Liver (tissue), 8 donors: ENCODE measurements at regions not wholly inside any gene's neighbourhood (a gene's known extent, or its start where the extent isn't known, plus 50 kb on each side); places are given as distances from the start of the nearest gene placed in this dataset.

Source experiments
- DNase-seq: peaks from one replicate; pipeline ENCODE4 v3.0.0-alpha.2; 2017; ENCODE audit warnings: low spot score
- H3K27ac ChIP-seq, 2 donors: one replicate each; pipeline ENCODE4 v1.7.0; 2013; ENCODE audit warnings: inconsistent platforms in 2 of 2, low read length in 2 of 2, control low read depth in 1 of 2, low read depth in 1 of 2, mild to moderate bottlenecking in 1 of 2
- H3K27me3 ChIP-seq, 4 donors: one replicate each; pipeline versions ENCODE4 v1.6.1 to v1.7.0; 2013; ENCODE audit warnings: low read length in 3 of 4, inconsistent platforms in 1 of 4, mild to moderate bottlenecking in 1 of 4, moderate library complexity in 1 of 4; ENCODE audit not compliant: control insufficient read depth in 4 of 4, insufficient read depth in 4 of 4
- H3K36me3 ChIP-seq, 4 donors: one replicate each; pipeline versions ENCODE4 v1.6.1 to v1.7.0; 2013; ENCODE audit warnings: low read length in 3 of 4, mild to moderate bottlenecking in 3 of 4, low read depth in 1 of 4, moderate library complexity in 1 of 4; ENCODE audit not compliant: control insufficient read depth in 4 of 4, insufficient read depth in 3 of 4
- H3K4me1 ChIP-seq, 4 donors: one replicate each; pipeline versions ENCODE4 v1.6.1 to v1.7.0; 2013; ENCODE audit warnings: low read length in 3 of 4, mild to moderate bottlenecking in 3 of 4, moderate library complexity in 1 of 4; ENCODE audit not compliant: control insufficient read depth in 4 of 4, insufficient read depth in 4 of 4
- H3K4me3 ChIP-seq, 3 donors: one replicate each; pipeline versions ENCODE4 v1.6.1 to v1.7.0; 2013; ENCODE audit warnings: low read length in 3 of 3, control low read depth in 1 of 3, low read depth in 1 of 3, mild to moderate bottlenecking in 1 of 3
- H3K9ac ChIP-seq, 2 donors: one replicate each; pipeline ENCODE4 v1.7.0; 2013; ENCODE audit warnings: low read length in 2 of 2, mild to moderate bottlenecking in 2 of 2, moderate library complexity in 2 of 2, control low read depth in 1 of 2, low read depth in 1 of 2
- H3K9me3 ChIP-seq, 4 donors: one replicate each; pipeline versions ENCODE4 v1.6.1 to v1.7.0; 2013; ENCODE audit warnings: low read length in 3 of 4; ENCODE audit not compliant: control insufficient read depth in 4 of 4
- EGR1 ChIP-seq, 2 donors: IDR thresholded peaks; 2 replicates each; pipeline ENCODE4 v1.6.1; 2016 to 2018; ENCODE audit warnings: antibody characterized with exemption in 2 of 2, low read depth in 2 of 2
- FOXA1 ChIP-seq: IDR thresholded peaks from 2 replicates; pipeline ENCODE4 v1.6.1; 2016; ENCODE audit warnings: antibody characterized with exemption
- FOXA2 ChIP-seq: IDR thresholded peaks from 2 replicates; pipeline ENCODE4 v1.6.1; 2016; ENCODE audit warnings: antibody characterized with exemption
- GABPA ChIP-seq, 2 donors: IDR thresholded peaks in 1 of 2; conservative IDR thresholded peaks in 1 of 2; 2 replicates each; pipeline ENCODE4 v1.6.1; 2016; ENCODE audit warnings: antibody characterized with exemption in 2 of 2, mild to moderate bottlenecking in 1 of 2, moderate library complexity in 1 of 2
- HNF4A ChIP-seq, 2 donors: conservative IDR thresholded peaks; 2 replicates each; pipeline ENCODE4 v1.6.1; 2016; ENCODE audit warnings: antibody characterized with exemption in 2 of 2, mild to moderate bottlenecking in 2 of 2
- JUND ChIP-seq, 2 donors: IDR thresholded peaks; 2 replicates each; pipeline ENCODE4 v1.6.1; 2016; ENCODE audit warnings: antibody characterized with exemption in 2 of 2
- NR2F2 ChIP-seq: IDR thresholded peaks from 2 replicates; pipeline ENCODE4 v1.6.1; 2016; ENCODE audit warnings: antibody characterized with exemption
- RAD21 ChIP-seq, 2 donors: IDR thresholded peaks; 2 replicates each; pipeline ENCODE4 v1.6.1; 2016; ENCODE audit warnings: antibody characterized with exemption in 2 of 2, mild to moderate bottlenecking in 2 of 2
- RXRA ChIP-seq, 2 donors: IDR thresholded peaks; 2 replicates each; pipeline ENCODE4 v1.6.1; 2017 to 2018; ENCODE audit warnings: antibody characterized with exemption in 2 of 2, mild to moderate bottlenecking in 1 of 2
- SP1 ChIP-seq: IDR thresholded peaks from 2 replicates; pipeline ENCODE4 v1.6.1; 2018; ENCODE audit warnings: antibody characterized with exemption, mild to moderate bottlenecking
- TAF1 ChIP-seq: conservative IDR thresholded peaks from 2 replicates; pipeline ENCODE4 v1.6.1; 2016; ENCODE audit warnings: antibody characterized with exemption, mild to moderate bottlenecking
- YY1 ChIP-seq: IDR thresholded peaks from 2 replicates; pipeline ENCODE4 v1.6.1; 2016; ENCODE audit warnings: antibody characterized with exemption, mild to moderate bottlenecking
- WGBS: extraction: QIAGEN DNeasy Blood & Tissue Kit; methylation state at CpG from one replicate; pipeline ENCODE4 v1.1.7; 2013; 5-methylcytosine and 5-hydroxymethylcytosine counted together
- TF ChIP-seq, protein P1 (sequence below): IDR thresholded peaks from 2 replicates; pipeline ENCODE4 v1.6.1; 2016; ENCODE audit warnings: antibody characterized with exemption, mild to moderate bottlenecking
- TF ChIP-seq, protein P2 (sequence below): IDR thresholded peaks from 2 replicates; pipeline ENCODE4 v1.6.1; 2016; ENCODE audit warnings: antibody characterized with exemption
- TF ChIP-seq, protein P3 (sequence below): fragments of 150-350 bp; IDR thresholded peaks from 2 replicates; pipeline ENCODE4 v1.5.1; 2017; ENCODE audit warnings: improper control_type of control experiment, low read depth, low read length; ENCODE audit not compliant: missing input control
- TF ChIP-seq, protein P4 (sequence below): IDR thresholded peaks from 2 replicates; pipeline ENCODE4 v1.6.1; 2016; ENCODE audit warnings: antibody characterized with exemption
- TF ChIP-seq, protein P5 (sequence below): IDR thresholded peaks from 2 replicates; pipeline ENCODE4 v1.6.1; 2016; ENCODE audit warnings: antibody characterized with exemption
- donor health status: healthy.
- donor health status: healthy.
- donor health status: healthy.
- donor health status: healthy.
- donor health status: healthy.

DNA sequence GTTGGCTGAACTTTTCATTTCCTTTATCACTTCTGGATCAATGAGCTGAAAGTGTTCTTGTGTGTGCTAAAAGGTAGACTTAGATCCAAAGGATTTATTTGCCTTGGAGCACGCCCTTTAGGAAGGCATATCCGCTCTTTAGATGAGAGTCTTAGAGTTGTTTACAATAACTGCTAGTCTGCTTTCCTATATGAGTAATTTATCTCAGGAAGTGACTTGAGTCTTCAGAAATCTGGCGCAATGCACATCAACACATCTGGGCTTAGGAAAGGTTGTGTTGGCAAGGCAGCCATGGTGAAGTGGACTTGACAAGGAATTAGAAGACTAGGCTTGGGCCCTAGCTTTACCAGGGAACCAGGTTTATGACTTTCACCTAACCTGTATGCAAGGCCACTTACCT is 204.1 kb upstream of the PTGFR start (continued):
- TF ChIP-seq TAF1 (no peak), JUND (IDR thresholded peaks at IDR 0.05) (no peak)

DNA sequence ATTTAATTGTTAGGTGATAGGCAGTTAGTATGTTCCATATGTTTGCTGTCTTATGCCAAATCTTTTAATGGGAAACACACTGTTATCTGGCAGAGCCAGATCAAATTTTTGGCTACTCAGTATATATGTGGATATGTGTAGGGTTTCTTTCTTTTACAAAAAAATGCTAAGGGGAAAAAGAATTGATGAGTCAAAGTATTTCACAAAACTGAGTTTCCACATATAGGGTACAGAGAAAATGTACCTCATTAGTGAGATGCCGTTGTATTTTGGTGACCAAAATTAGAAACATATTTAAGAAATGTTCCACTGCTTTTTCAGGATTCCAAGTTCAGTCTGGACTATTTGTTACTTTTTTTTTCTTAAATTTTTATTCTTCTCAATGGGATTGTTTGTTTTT is 201.2 kb upstream of the PTGFR start:
- TF ChIP-seq HNF4A (conservative IDR thresholded peaks at IDR 0.05): no peak
- no peak for TF ChIP-seq FOXA1
- TF ChIP-seq, protein P1, sequence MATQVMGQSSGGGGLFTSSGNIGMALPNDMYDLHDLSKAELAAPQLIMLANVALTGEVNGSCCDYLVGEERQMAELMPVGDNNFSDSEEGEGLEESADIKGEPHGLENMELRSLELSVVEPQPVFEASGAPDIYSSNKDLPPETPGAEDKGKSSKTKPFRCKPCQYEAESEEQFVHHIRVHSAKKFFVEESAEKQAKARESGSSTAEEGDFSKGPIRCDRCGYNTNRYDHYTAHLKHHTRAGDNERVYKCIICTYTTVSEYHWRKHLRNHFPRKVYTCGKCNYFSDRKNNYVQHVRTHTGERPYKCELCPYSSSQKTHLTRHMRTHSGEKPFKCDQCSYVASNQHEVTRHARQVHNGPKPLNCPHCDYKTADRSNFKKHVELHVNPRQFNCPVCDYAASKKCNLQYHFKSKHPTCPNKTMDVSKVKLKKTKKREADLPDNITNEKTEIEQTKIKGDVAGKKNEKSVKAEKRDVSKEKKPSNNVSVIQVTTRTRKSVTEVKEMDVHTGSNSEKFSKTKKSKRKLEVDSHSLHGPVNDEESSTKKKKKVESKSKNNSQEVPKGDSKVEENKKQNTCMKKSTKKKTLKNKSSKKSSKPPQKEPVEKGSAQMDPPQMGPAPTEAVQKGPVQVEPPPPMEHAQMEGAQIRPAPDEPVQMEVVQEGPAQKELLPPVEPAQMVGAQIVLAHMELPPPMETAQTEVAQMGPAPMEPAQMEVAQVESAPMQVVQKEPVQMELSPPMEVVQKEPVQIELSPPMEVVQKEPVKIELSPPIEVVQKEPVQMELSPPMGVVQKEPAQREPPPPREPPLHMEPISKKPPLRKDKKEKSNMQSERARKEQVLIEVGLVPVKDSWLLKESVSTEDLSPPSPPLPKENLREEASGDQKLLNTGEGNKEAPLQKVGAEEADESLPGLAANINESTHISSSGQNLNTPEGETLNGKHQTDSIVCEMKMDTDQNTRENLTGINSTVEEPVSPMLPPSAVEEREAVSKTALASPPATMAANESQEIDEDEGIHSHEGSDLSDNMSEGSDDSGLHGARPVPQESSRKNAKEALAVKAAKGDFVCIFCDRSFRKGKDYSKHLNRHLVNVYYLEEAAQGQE: no peak
- no peak for TF ChIP-seq SP1
- no peak for TF ChIP-seq FOXA2
- TF ChIP-seq, protein P2, sequence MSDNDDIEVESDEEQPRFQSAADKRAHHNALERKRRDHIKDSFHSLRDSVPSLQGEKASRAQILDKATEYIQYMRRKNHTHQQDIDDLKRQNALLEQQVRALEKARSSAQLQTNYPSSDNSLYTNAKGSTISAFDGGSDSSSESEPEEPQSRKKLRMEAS: no peak
- TF ChIP-seq JUND (IDR thresholded peaks at IDR 0.05): no peak
- TF ChIP-seq NR2F2: no peak
- no peak for TF ChIP-seq GABPA (IDR thresholded peaks at IDR 0.05 in 1 of 2, conservative IDR thresholded peaks at IDR 0.05 in 1 of 2)
- WGBS: 93% methylated on average over 1 of the region's 1 CpG
- Histone ChIP-seq H3K4me3 (no peak overlapping the region), H3K4me1 (peaks cover 5 to 8% (median 6%) of the 10 kb centered on the region in 4 donors), H3K9me3 (no peaks in the 10 kb centered on the region), H3K36me3 (no peaks in the 10 kb centered on the region), H3K9ac (no peak overlapping the region), H3K27me3 (no peaks in the 10 kb centered on the region), H3K27ac (no peak overlapping the region)
- DNase-seq: no peak

DNA sequence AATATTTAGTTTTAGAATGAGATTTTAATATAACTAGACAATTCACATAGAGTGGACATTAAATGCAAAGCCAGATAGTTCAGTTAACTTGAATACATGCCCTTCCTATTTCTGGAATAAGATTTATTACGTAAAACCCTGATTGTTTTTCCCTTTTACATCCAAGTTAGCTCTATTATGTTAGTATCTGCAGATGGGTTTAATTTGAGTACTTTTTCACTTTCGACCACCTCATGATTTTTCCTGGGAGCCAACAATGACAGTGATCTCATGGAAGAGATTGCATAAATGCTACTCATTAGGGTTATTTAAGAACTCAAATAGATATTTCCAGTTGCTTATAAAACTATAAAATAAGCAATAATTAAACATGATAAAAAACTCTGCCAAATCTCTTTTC is 199.4 kb upstream of the PTGFR start:
- 92% methylated on average over 2 of the region's 2 CpGs for WGBS
- Histone ChIP-seq H3K27ac (no peak overlapping the region), H3K27me3 (no peaks in the 10 kb centered on the region), H3K4me1 (peaks cover 0 to 1% (median 0%) of the 10 kb centered on the region in 4 donors), H3K9ac (no peak overlapping the region), H3K4me3 (no peak overlapping the region), H3K36me3 (no peaks in the 10 kb centered on the region), H3K9me3 (no peaks in the 10 kb centered on the region)
- no peak for TF ChIP-seq FOXA2
- TF ChIP-seq, protein P3, sequence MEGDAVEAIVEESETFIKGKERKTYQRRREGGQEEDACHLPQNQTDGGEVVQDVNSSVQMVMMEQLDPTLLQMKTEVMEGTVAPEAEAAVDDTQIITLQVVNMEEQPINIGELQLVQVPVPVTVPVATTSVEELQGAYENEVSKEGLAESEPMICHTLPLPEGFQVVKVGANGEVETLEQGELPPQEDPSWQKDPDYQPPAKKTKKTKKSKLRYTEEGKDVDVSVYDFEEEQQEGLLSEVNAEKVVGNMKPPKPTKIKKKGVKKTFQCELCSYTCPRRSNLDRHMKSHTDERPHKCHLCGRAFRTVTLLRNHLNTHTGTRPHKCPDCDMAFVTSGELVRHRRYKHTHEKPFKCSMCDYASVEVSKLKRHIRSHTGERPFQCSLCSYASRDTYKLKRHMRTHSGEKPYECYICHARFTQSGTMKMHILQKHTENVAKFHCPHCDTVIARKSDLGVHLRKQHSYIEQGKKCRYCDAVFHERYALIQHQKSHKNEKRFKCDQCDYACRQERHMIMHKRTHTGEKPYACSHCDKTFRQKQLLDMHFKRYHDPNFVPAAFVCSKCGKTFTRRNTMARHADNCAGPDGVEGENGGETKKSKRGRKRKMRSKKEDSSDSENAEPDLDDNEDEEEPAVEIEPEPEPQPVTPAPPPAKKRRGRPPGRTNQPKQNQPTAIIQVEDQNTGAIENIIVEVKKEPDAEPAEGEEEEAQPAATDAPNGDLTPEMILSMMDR: no peak
- no peak for TF ChIP-seq RAD21 (IDR thresholded peaks at IDR 0.05)
- TF ChIP-seq HNF4A (conservative IDR thresholded peaks at IDR 0.05): no peak
- no peak for TF ChIP-seq SP1
- TF ChIP-seq, protein P1: no peak
- no peak for TF ChIP-seq FOXA1
- no peak for TF ChIP-seq RXRA (IDR thresholded peaks at IDR 0.05)
- no peak for TF ChIP-seq YY1
- TF ChIP-seq GABPA (IDR thresholded peaks at IDR 0.05 in 1 of 2, conservative IDR thresholded peaks at IDR 0.05 in 1 of 2): no peak
- TF ChIP-seq, protein P4, sequence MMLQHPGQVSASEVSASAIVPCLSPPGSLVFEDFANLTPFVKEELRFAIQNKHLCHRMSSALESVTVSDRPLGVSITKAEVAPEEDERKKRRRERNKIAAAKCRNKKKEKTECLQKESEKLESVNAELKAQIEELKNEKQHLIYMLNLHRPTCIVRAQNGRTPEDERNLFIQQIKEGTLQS: no peak
- no peak for TF ChIP-seq NR2F2
- TF ChIP-seq, protein P5, sequence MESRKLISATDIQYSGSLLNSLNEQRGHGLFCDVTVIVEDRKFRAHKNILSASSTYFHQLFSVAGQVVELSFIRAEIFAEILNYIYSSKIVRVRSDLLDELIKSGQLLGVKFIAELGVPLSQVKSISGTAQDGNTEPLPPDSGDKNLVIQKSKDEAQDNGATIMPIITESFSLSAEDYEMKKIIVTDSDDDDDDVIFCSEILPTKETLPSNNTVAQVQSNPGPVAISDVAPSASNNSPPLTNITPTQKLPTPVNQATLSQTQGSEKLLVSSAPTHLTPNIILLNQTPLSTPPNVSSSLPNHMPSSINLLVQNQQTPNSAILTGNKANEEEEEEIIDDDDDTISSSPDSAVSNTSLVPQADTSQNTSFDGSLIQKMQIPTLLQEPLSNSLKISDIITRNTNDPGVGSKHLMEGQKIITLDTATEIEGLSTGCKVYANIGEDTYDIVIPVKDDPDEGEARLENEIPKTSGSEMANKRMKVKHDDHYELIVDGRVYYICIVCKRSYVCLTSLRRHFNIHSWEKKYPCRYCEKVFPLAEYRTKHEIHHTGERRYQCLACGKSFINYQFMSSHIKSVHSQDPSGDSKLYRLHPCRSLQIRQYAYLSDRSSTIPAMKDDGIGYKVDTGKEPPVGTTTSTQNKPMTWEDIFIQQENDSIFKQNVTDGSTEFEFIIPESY: no peak
- no peak for TF ChIP-seq JUND (IDR thresholded peaks at IDR 0.05)
- no peak for TF ChIP-seq EGR1 (IDR thresholded peaks at IDR 0.05; ENCODE audit: low read depth in 2 of 2)
- no peak for TF ChIP-seq TAF1
- no peak for DNase-seq
